Keratinocyte (primary cell): ENCODE measurements at regions not wholly inside any gene's neighbourhood (a gene's known extent, or its start where the extent isn't known, plus 50 kb on each side); places are given as distances from the start of the nearest gene placed in this dataset.

Experiments
- DNase-seq: peaks from one replicate; pipeline ENCODE4 v3.0.0-alpha.2; 2011; ENCODE audit warnings: low read depth, missing footprints, low spot score
- FAIRE-seq: peaks from 2 replicates; lab custom pipeline; 2011; peaks lifted over from hg19 to GRCh38; lab: Jason Lieb, UNC
- H2AFZ ChIP-seq: 2 replicates; pipeline ENCODE4 v1.6.0; 2012; ENCODE audit warnings: low read length, control low read depth, inconsistent platforms; ENCODE audit not compliant: control insufficient read depth
- H3K27ac ChIP-seq: 2 replicates; pipeline ENCODE4 v1.5.1; 2011; ENCODE audit warnings: low read length; ENCODE audit not compliant: control insufficient read depth, insufficient read depth
- H3K27me3 ChIP-seq: 3 replicates; pipeline ENCODE4 v1.6.0; 2011; ENCODE audit warnings: low read length; ENCODE audit not compliant: control insufficient read depth, insufficient read depth; ENCODE audit errors: extremely low read depth
- H3K36me3 ChIP-seq, 2 experiments: 2 replicates in 1 of 2; 3 replicates in 1 of 2; pipeline ENCODE4 v1.5.1; 2011; ENCODE audit warnings: low read length in 2 of 2, mild to moderate bottlenecking in 1 of 2; ENCODE audit not compliant: control insufficient read depth in 2 of 2, insufficient read depth in 2 of 2; ENCODE audit errors: extremely low read depth in 1 of 2
- H3K4me1 ChIP-seq: 3 replicates; pipeline ENCODE4 v1.5.1; 2011; ENCODE audit warnings: low read length; ENCODE audit not compliant: control insufficient read depth, insufficient read depth; ENCODE audit errors: extremely low read depth
- H3K4me2 ChIP-seq: 3 replicates; pipeline ENCODE4 v1.6.0; 2011; ENCODE audit warnings: low read depth, low read length; ENCODE audit not compliant: control insufficient read depth, insufficient read depth; ENCODE audit errors: extremely low read depth
- H3K4me3 ChIP-seq, 3 experiments: fragments of 200-600 bp in 1 of 3; sonication (generic) in 1 of 3; 2 replicates in 2 of 3; 3 replicates in 1 of 3; pipeline ENCODE4 v1.5.1; 2011 to 2016; ENCODE audit warnings: low read length in 3 of 3, mild to moderate bottlenecking in 3 of 3, control low read depth in 2 of 3, inconsistent platforms in 1 of 3, low read depth in 1 of 3, mixed read lengths in 1 of 3, mixed run types in 1 of 3, moderate library complexity in 1 of 3; ENCODE audit not compliant: control insufficient read depth in 2 of 3, insufficient read depth in 2 of 3; ENCODE audit errors: extremely low read depth in 1 of 3
- H3K79me2 ChIP-seq: 2 replicates; pipeline ENCODE4 v1.6.0; 2012; ENCODE audit warnings: low read length; ENCODE audit not compliant: control insufficient read depth, insufficient read depth
- H3K9ac ChIP-seq: 3 replicates; pipeline ENCODE4 v1.6.0; 2011; ENCODE audit warnings: low read length; ENCODE audit not compliant: control insufficient read depth, insufficient read depth; ENCODE audit errors: extremely low read depth
- H3K9me1 ChIP-seq: 3 replicates; pipeline ENCODE4 v1.6.0; 2011; ENCODE audit warnings: low read length; ENCODE audit not compliant: control insufficient read depth, insufficient read depth; ENCODE audit errors: extremely low read depth
- H3K9me3 ChIP-seq: 2 replicates; pipeline ENCODE4 v1.5.1; 2012; ENCODE audit warnings: low read depth, low read length; ENCODE audit not compliant: control insufficient read depth
- H4K20me1 ChIP-seq: 3 replicates; pipeline ENCODE4 v1.6.0; 2011; ENCODE audit warnings: low read length; ENCODE audit not compliant: control insufficient read depth, insufficient read depth; ENCODE audit errors: extremely low read depth
- EZH2 ChIP-seq: IDR thresholded peaks from one replicate; pipeline ENCODE4 v1.6.1; 2012; ENCODE audit warnings: inconsistent platforms, mild to moderate bottlenecking, low read length, moderate library complexity
- dilution Hi-C: fragments of 300-500 bp; cut with MboI; formaldehyde crosslinking; loops from one replicate; pipeline ENCODE4 v1.7.0; 2020; ENCODE audit warnings: low sequenced_read_pairs; ENCODE audit not compliant: extremely low pct_ligation_motif_present
- TF ChIP-seq, protein P1 (sequence below), 3 experiments: IDR thresholded peaks in 1 of 3; conservative IDR thresholded peaks in 1 of 3; optimal IDR thresholded peaks in 1 of 3; 2 replicates in 2 of 3; 3 replicates in 1 of 3; pipeline versions ENCODE3 to v1.5.1; 2011; ENCODE audit warnings: low read length in 3 of 3, mild to moderate bottlenecking in 3 of 3, moderate library complexity in 2 of 3, control low read depth in 1 of 3, inconsistent platforms in 1 of 3; ENCODE audit not compliant: insufficient read depth in 2 of 3; ENCODE audit errors: extremely low read depth in 1 of 3

DNA sequence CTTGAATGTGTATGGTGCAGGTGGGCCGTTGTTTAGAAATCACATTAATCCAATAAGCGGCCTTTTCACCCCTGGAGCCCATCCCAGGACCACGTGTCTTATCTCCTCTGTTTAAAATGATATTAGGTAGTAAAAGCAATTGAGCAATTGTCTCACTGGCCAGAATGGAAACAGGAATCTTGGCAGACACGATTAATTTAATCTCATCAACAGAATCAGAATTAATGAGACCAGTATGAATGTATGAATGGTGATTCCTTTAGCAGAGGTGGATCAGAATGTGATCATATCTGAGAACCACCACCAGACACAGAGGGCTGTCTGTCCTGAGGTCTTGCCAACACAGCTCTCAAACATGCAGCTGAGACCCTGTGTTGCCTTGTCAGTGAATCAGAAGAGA is 1591.4 kb downstream of the REEP3 start:
- TF ChIP-seq EZH2: no peak
- TF ChIP-seq, protein P1, sequence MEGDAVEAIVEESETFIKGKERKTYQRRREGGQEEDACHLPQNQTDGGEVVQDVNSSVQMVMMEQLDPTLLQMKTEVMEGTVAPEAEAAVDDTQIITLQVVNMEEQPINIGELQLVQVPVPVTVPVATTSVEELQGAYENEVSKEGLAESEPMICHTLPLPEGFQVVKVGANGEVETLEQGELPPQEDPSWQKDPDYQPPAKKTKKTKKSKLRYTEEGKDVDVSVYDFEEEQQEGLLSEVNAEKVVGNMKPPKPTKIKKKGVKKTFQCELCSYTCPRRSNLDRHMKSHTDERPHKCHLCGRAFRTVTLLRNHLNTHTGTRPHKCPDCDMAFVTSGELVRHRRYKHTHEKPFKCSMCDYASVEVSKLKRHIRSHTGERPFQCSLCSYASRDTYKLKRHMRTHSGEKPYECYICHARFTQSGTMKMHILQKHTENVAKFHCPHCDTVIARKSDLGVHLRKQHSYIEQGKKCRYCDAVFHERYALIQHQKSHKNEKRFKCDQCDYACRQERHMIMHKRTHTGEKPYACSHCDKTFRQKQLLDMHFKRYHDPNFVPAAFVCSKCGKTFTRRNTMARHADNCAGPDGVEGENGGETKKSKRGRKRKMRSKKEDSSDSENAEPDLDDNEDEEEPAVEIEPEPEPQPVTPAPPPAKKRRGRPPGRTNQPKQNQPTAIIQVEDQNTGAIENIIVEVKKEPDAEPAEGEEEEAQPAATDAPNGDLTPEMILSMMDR (optimal IDR thresholded peaks at IDR 0.05 in 1 of 3, IDR thresholded peaks at IDR 0.05 in 1 of 3, conservative IDR thresholded peaks at IDR 0.05 in 1 of 3; ENCODE audit: extremely low read depth in 1 of 3, insufficient read depth in 2 of 3, low read length in 3 of 3): no peak
- dilution Hi-C loops: no loop called here
- DNase-seq: no peak
- Histone ChIP-seq H3K4me1 (no peaks in the 10 kb centered on the region), H3K27me3 (no peaks in the 10 kb centered on the region), H3K9ac (no peak overlapping the region), H3K9me1 (no peaks in the 10 kb centered on the region), H3K27ac (no peak overlapping the region), H3K9me3 (no peaks in the 10 kb centered on the region), H3K36me3 (no peaks in the 10 kb centered on the region), H2AFZ (no peak overlapping the region), H4K20me1 (no peaks in the 10 kb centered on the region), H3K79me2 (no peaks in the 10 kb centered on the region), H3K4me2 (no peak overlapping the region), H3K4me3 (no peak overlapping the region)
- no peak for FAIRE-seq

DNA sequence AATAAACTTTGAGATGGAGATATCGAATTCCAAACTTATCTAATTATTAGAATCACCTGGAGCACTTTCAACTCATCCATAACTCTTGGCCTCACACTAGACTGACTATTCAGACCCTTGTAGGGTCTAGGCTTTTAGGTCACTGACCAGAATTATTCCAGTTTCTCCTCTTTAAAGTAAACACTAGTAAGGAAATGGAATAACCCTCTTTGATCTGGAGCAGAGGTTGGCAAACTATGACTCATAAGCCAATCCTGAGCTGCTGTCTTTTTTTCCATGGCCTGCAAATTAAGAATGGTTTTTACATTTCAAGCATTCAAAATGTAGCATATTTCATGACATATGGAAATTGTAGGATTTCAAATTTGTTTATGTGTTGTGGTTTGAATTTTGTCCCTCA is 1601.9 kb downstream of the REEP3 start:
- dilution Hi-C loops: no loop called here
- no peak overlapping the region for H3K4me2 ChIP-seq
- TF ChIP-seq, protein P1 (optimal IDR thresholded peaks at IDR 0.05 in 1 of 3, IDR thresholded peaks at IDR 0.05 in 1 of 3, conservative IDR thresholded peaks at IDR 0.05 in 1 of 3; ENCODE audit: extremely low read depth in 1 of 3, insufficient read depth in 2 of 3, low read length in 3 of 3): no peak
- no peak for TF ChIP-seq EZH2
- no peaks in the 10 kb centered on the region for H3K9me1 ChIP-seq
- no peaks in the 10 kb centered on the region for H3K36me3 ChIP-seq
- no peaks in the 10 kb centered on the region for H3K27me3 ChIP-seq
- no peaks in the 10 kb centered on the region for H3K79me2 ChIP-seq
- H4K20me1 ChIP-seq: no peaks in the 10 kb centered on the region
- DNase-seq: no peak
- H3K4me3 ChIP-seq: no peak overlapping the region
- H3K9ac ChIP-seq: no peak overlapping the region
- H3K4me1 ChIP-seq: no peaks in the 10 kb centered on the region
- no peak for FAIRE-seq
- no peak overlapping the region for H2AFZ ChIP-seq
- no peaks in the 10 kb centered on the region for H3K9me3 ChIP-seq
- no peak overlapping the region for H3K27ac ChIP-seq
